Testis (tissue), 2 donors: ENCODE measurements at regions not wholly inside any gene's neighbourhood (a gene's known extent, or its start where the extent isn't known, plus 50 kb on each side); places are given as distances from the start of the nearest gene placed in this dataset.
"Not testable (repeated sequence)": the region's sequence is repeated elsewhere in the genome, so short reads cannot be mapped to it uniquely, and the experiment has no call there.

Source experiments
- CTCF ChIP-seq, 3 experiments: fragments of 450-650 bp in 2 of 3; fragments of 200-600 bp in 1 of 3; sonication (generic) in 1 of 3; IDR thresholded peaks; one replicate each; pipeline ENCODE4 v1.5.1; 2016 to 2019; ENCODE audit warnings: antibody characterized with exemption in 3 of 3, mild to moderate bottlenecking in 2 of 3, moderate library complexity in 1 of 3
- POLR2A ChIP-seq: fragments of 450-650 bp; IDR thresholded peaks from one replicate; pipeline ENCODE4 v1.6.1; 2017; ENCODE audit warnings: antibody characterized with exemption, mild to moderate bottlenecking, moderate library complexity

GRCh38 chr12:105895197-105895832, 243.4 kb downstream of the NUAK1 start:
- not testable (repeated sequence) for TF ChIP-seq CTCF (IDR thresholded peaks at IDR 0.05); POLR2A
